Fibroblast of mammary gland (primary cell): ENCODE measurements at regions not wholly inside any gene's neighbourhood (a gene's known extent, or its start where the extent isn't known, plus 50 kb on each side); places are given as distances from the start of the nearest gene placed in this dataset.
"Not testable (repeated sequence)": the region's sequence is repeated elsewhere in the genome, so short reads cannot be mapped to it uniquely, and the experiment has no call there.

Experiments
- DNase-seq: peaks from one replicate; pipeline ENCODE4 v3.0.0-alpha.2; 2010; ENCODE audit warnings: low read depth
- H3K4me3 ChIP-seq: 2 replicates; pipeline ENCODE4 v1.5.1; 2011; ENCODE audit warnings: low read depth, mild to moderate bottlenecking, low read length, moderate library complexity; ENCODE audit not compliant: control insufficient read depth
- TF ChIP-seq, protein P1 (sequence below): conservative IDR thresholded peaks from 2 replicates; pipeline ENCODE4 v1.5.1; 2011; ENCODE audit warnings: low read depth, low read length, inconsistent platforms; ENCODE audit not compliant: control insufficient read depth, insufficient read depth

DNA sequence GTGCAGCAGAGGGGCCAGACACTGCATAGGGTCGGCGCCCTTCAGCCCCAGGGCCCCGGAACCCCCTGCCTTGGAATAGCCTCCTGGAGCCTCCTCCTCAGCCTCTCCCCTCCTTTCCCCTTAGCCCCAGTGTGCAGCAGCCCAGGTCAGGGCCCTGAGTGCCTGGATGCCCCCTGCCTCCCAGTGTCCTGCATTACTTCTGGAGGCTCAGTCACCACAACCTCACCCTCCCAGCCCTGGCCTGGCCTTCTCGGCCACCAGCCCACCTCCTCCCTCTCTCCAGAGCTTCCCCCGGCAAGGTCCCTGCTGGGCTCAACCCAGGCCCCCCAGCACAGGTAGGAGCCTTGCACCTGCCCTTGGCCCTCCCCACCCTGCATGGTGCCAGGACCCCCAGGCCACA is 100.3 kb downstream of the TMEM121 start:
- not testable (repeated sequence) for DNase-seq, H3K4me3 ChIP-seq

DNA sequence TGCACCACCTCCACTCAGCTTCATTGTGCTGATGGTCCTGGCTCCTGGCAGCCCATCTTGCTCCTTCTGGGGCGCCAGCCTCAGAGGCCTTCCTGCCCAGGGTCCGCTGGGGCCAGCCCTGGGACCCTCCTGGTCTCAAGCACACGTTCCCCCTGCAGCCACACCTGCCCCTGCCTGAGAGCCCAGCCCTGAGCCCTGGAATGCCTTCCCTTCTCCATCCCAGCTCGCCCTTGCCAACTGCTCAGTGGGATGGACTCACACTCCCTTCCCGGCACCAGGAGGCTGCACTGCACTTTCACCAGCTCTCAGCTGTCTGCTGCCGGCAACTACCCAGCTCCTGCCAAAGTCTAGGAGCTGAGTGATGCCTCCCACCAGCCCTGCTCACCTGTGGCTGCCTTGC is 100.9 kb downstream of the TMEM121 start:
- not testable (repeated sequence) for H3K4me3 ChIP-seq, DNase-seq

DNA sequence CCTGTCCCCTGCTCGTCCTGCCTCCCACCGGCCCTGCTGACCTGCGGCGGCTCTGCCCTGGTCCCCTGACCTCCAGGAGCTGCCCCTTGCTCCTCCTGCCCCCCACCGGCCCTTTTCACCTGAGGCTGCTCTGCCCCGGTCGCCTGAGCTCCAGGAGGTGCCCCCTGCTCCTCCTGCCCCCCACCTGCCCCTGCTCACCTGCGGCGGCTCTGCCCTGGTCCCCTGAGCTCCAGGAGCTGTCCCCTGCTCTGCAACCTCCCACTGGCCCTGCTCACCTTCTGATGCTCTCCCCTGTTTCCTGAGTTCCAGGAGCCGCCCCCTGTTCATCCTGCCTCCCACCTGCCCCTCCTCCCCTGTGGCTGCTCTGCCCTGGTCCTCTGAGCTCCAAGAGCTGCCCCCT is 101.3 kb downstream of the TMEM121 start:
- H3K4me3 ChIP-seq: no peak overlapping the region
- TF ChIP-seq, protein P1, sequence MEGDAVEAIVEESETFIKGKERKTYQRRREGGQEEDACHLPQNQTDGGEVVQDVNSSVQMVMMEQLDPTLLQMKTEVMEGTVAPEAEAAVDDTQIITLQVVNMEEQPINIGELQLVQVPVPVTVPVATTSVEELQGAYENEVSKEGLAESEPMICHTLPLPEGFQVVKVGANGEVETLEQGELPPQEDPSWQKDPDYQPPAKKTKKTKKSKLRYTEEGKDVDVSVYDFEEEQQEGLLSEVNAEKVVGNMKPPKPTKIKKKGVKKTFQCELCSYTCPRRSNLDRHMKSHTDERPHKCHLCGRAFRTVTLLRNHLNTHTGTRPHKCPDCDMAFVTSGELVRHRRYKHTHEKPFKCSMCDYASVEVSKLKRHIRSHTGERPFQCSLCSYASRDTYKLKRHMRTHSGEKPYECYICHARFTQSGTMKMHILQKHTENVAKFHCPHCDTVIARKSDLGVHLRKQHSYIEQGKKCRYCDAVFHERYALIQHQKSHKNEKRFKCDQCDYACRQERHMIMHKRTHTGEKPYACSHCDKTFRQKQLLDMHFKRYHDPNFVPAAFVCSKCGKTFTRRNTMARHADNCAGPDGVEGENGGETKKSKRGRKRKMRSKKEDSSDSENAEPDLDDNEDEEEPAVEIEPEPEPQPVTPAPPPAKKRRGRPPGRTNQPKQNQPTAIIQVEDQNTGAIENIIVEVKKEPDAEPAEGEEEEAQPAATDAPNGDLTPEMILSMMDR: no peak
- no peak for DNase-seq

DNA sequence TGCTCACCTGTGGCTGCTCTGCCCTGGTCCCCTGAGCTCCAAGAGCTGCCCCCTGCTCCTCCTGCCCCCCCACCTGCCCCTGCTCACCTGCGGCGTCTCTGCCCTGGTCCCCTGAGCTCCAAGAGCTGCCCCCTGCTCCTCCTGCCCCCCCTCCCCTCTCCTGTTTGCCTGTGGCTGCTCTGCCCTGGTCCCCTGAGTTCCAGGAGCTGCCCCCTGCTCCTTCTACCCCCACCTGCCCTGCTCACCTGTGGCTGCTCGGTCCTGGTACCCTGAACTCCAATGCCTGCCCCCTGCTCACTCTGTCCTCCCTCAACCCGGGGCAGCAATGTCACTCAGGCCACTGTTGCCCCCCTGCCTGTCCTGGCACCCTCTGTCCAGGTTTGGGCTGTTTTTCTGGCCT is 101.7 kb downstream of the TMEM121 start:
- H3K4me3 ChIP-seq, DNase-seq: not testable (repeated sequence)

DNA sequence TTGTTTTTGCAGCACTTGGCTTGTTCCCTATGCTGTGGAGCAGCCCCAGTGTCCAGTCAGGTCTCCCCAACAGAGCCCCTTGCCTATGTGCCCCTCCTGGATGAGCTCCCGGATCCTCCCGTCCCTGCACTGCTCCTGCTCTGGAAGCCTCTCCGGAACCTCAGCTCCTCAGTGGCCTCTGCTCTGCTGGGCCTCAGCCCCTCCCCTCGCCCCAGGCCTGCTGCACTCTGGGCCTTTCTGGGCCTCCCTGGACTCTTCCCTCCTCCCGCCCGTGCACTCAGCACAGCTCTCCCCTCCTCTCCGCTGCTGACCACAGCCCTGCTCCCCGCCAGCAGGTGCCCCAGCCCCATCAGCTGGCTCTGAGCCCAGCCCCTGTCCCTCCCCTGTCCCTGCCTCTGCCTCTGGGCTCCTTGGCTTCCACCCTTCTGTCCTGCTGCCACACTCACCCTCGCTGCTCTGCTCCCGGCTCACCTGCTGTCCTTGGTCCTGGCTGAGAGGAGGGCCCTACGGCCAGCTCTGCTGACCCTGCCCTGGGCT is 102.2 kb downstream of the TMEM121 start:
- DNase-seq, H3K4me3 ChIP-seq: not testable (repeated sequence)

DNA sequence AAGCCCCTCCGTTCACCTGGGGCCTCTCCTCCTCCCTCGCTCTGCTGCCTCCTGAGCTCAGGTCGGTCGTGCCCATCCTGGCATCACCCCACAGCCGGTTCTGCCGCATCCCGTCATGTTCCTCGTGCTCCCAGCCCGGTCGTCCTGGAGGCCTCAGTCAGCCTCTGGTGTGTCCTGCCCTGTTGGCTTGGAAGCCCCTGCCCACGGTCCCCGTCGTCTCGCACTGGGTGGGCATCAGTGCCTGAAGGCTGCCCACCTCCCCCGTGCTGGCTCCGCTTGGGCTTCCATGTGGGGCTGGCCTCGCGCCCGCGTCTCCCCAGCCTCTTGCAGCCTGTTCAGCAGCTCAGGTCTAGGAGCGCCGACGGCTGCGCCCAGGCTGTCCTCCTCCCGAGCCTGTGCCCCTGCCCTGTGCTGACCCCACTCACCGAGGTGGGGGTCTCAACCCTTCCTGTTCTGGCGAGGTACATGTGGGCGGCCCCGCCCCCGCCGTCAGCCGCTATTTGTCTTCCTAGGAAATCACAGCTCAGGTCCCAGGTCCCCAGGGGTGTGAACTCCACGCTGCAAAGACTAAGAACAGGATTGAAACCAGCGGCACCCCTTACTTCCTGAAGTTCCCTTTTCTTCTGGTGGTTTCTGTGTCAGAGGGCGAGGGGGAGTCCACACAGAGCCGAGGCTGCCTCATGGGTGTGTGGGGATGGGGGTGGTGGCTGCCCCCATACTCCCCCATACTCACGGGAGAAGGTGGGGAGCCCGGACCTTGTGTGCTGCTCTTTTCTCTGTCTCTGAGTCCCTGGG is 102.9 kb downstream of the TMEM121 start:
- not testable (repeated sequence) for H3K4me3 ChIP-seq, DNase-seq

DNA sequence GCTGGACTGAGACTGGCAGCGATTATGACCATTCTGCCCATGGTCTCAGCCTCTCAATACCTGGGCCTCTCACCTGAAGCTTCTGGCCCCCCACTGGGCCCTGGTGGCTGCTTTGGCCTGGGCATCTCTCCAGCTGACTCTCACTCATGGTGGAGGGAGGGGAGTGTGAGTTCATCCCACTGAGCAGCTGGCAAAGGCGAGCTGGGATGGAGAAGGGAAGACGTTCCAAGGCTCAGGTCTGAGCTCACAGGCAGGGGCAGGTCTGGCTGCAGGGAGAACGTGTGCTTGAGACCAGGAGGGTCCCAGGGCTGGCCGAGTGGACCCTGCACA is 103.5 kb downstream of the TMEM121 start:
- no peak for DNase-seq
- no peak overlapping the region for H3K4me3 ChIP-seq
- TF ChIP-seq, protein P1: no peak

DNA sequence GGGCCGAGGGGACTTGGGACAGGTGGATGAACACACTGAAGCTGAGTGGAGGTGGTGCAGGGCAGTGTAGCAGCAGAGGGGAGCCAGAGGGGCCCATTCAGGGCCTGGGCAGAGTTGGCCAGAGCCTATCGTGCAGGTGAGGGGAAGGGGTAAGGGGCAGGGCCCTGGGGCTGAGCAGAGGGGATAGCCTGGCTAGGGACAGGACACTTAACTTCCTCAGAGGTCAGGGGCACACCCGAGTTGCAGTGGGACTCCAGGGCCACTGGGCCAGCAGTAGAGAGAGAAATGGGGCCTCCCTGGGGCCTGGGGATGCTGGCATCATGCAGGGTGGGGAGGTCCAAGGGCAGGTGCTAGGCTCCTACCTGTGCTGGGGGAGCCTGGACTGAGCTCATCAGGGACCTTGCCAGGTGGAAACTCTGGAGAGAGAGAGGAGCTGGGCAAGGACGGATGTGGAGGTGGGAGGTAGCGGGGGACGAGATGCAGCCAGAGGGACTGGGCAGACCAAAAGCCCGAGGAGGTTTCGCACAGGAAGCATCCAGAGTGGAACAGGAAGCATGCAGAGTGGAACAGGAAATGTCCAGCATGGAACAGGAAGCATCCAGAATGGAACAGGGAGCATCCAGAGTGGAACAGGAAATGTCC is 104.0 kb downstream of the TMEM121 start:
- H3K4me3 ChIP-seq, DNase-seq: not testable (repeated sequence)

DNA sequence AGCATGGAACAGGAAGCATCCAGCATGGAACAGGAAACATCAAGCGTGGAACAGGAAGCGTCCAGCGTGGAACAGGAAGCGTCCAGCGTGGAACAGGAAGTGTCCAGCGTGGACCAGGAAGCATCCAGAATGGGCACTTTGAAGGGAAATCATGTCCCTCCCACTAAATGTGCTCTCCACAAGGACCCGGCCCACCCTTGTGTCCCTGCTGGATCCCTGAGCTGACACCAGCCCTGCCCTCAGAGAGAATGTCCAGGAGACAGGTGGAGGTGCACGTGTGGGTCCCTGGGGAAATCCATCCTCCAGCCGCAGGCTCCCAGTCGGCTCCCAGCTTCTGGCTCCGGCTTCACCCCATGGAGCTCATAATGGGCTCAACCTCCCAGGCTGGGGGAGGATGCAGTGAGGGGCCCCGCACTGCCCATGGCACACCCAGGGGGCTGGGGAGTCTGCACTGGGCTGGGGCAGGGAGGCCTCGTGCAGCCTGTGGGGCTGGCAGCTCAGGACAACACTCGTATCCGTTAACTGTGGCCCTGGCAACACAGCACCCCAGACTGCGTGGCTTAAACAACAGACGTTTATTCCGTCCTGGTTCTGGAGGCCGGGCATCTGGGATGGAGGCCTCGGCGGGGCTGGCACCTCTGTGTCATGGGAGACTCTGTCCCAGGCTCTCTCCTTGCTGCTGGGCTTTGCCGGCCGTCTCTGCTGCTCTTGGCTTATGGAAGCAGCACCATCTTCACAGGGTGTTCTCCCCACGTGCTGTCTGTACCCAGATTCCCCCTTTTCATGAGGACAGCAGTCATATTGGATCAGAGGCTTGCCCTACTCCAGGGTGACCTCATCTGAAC is 104.8 kb downstream of the TMEM121 start:
- not testable (repeated sequence) for DNase-seq, H3K4me3 ChIP-seq

DNA sequence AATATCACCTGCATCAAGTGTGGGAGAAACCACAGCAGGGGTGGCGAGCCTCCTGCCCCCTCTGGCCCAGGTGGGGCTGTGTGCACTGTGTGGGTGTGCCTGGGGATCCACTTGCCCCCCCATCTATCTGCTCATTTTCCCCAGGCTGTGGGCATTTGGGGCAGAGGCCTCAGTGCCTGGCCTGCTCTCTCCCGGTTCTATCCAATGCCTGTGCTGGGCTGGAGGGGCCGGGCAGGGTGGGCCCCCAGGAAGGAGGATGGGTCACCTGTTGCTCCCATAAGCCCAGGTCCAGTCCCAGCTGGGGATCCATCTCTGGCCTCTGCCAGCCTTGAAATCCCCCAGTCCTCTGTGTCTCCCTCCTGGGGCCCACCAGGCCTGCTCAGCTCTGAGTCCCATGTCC is 105.6 kb downstream of the TMEM121 start:
- no peak for DNase-seq
- TF ChIP-seq, protein P1: no peak
- no peak overlapping the region for H3K4me3 ChIP-seq

DNA sequence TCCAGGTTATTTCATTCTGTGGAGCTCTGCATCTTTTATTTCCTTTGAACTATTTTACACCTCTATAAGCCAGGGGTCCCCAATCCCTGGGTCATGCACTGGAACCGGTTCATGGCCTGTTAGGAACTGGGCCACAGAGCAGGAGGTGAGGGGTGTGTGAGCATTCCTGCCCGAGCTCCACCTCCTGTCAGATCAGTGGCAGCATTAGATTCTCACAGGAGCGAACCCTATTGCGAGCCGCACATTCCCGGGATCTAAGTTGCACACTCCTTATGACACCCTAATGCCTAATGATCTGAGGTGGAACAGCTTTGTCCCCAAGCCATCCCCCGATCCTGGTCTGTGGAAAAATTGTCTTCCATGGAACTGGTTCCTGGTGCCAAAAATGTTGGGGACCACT is 107.2 kb downstream of the TMEM121 start:
- H3K4me3 ChIP-seq, DNase-seq: not testable (repeated sequence)
